Urothelium cell line (cell line): ENCODE measurements at regions not wholly inside any gene's neighbourhood (a gene's known extent, or its start where the extent isn't known, plus 50 kb on each side); places are given as distances from the start of the nearest gene placed in this dataset.
"Not testable (repeated sequence)": the region's sequence is repeated elsewhere in the genome, so short reads cannot be mapped to it uniquely, and the experiment has no call there.

ENCODE experiments used
- DNase-seq: peaks from one replicate; pipeline ENCODE4 v3.0.0; 2011; ENCODE audit warnings: low spot score, mixed read lengths
- FAIRE-seq: peaks from 2 replicates; lab custom pipeline; 2011; peaks lifted over from hg19 to GRCh38; lab: Jason Lieb, UNC

GRCh38 chr2:236632295-236633218 lies 62.9 kb downstream of the ACKR3 start:
- no peak for DNase-seq
- FAIRE-seq = no peak

GRCh38 chr2:236633219-236633570 lies 63.6 kb downstream of the ACKR3 start:
- FAIRE-seq (no peak), DNase-seq (no peak)

- FAIRE-seq (no peak), DNase-seq (no peak)
Measured at GRCh38 chr2:236633775-236634560, 64.3 kb downstream of the ACKR3 start.

GRCh38 chr2:236636261-236636660 lies 66.6 kb downstream of the ACKR3 start:
- FAIRE-seq = no peak
- DNase-seq = no peak

- FAIRE-seq (peak; percentile 5), DNase-seq (no peak)
Measured at GRCh38 chr2:236636714-236637470, 67.3 kb downstream of the ACKR3 start.

GRCh38 chr2:236637686-236638569 lies 68.3 kb downstream of the ACKR3 start:
- FAIRE-seq (no peak), DNase-seq (no peak)

GRCh38 chr2:236638707-236639106 lies 69.1 kb downstream of the ACKR3 start:
- FAIRE-seq = no peak
- DNase-seq = no peak

- no peak for DNase-seq
- FAIRE-seq = no peak
Measured at GRCh38 chr2:236639461-236640235, 70.0 kb downstream of the ACKR3 start.

- no peak for FAIRE-seq
- DNase-seq = no peak
Measured at GRCh38 chr2:236641051-236641726, 71.6 kb downstream of the ACKR3 start.

- FAIRE-seq = no peak
- no peak for DNase-seq
Measured at GRCh38 chr2:236642125-236642524, 72.5 kb downstream of the ACKR3 start.

- FAIRE-seq (peak; percentile 93), DNase-seq (peak; percentile 92)
Measured at GRCh38 chr2:236642584-236643291, 73.1 kb downstream of the ACKR3 start.

- DNase-seq (no peak), FAIRE-seq (peak; percentile 62)
Measured at GRCh38 chr2:236643480-236643879, 73.9 kb downstream of the ACKR3 start.

GRCh38 chr2:236644067-236644466 lies 74.4 kb downstream of the ACKR3 start:
- no peak for FAIRE-seq
- DNase-seq = no peak

GRCh38 chr2:236644502-236644911 lies 74.9 kb downstream of the ACKR3 start:
- FAIRE-seq (no peak), DNase-seq (no peak)

GRCh38 chr2:236645141-236645540 lies 75.5 kb downstream of the ACKR3 start:
- DNase-seq, FAIRE-seq: not testable (repeated sequence)

- FAIRE-seq = no peak
- no peak for DNase-seq
Measured at GRCh38 chr2:236646441-236646840, 76.8 kb downstream of the ACKR3 start.

- FAIRE-seq (no peak), DNase-seq (no peak)
Measured at GRCh38 chr2:236646871-236647270, 77.2 kb downstream of the ACKR3 start.

- DNase-seq (no peak), FAIRE-seq (no peak)
Measured at GRCh38 chr2:236647621-236648020, 78.0 kb downstream of the ACKR3 start.
